SK-N-SH (cell line): ENCODE measurements at regions not wholly inside any gene's neighbourhood (a gene's known extent, or its start where the extent isn't known, plus 50 kb on each side); places are given as distances from the start of the nearest gene placed in this dataset.

Experiments used
- CTCF ChIA-PET: fragments of 300-600, 350-600 bp; formaldehyde crosslinking; extraction: SDS; loops from one replicate; lab custom pipeline; 2021; lab: Yijun Ruan, JAX
- POLR2A ChIA-PET: fragments of 350-600 bp; sonication (Branson Sonifier 250); formaldehyde crosslinking; extraction: SDS; loops from one replicate; lab custom pipeline; 2020; ENCODE audit warnings: antibody characterized with exemption, inconsistent platforms; lab: Yijun Ruan, JAX
- DNase-seq: peaks from one replicate; pipeline ENCODE4 v3.0.0; 2012
- H2AFZ ChIP-seq: fragments of 200-600 bp; sonication (generic); 2 replicates; pipeline ENCODE4 v1.8.1; 2016; ENCODE audit warnings: antibody characterized with exemption, mild to moderate bottlenecking, low read depth
- H3F3A ChIP-seq: fragments of 200-600 bp; sonication (generic); replicated peaks from 2 replicates; pipeline ENCODE3; 2016; ENCODE audit warnings: antibody characterized with exemption, mild to moderate bottlenecking; ENCODE audit not compliant: insufficient read depth
- H3K27ac ChIP-seq, 2 experiments: fragments of 200-500 bp in 1 of 2; fragments of 200-600 bp in 1 of 2; sonication (Bioruptor generic) in 1 of 2; sonication (generic), shearing (Covaris generic) in 1 of 2; 2 replicates each; pipeline versions ENCODE4 v1.5.1 to v1.6.1; 2014 to 2016; ENCODE audit warnings: low read depth in 2 of 2, inconsistent platforms in 1 of 2, low read length in 1 of 2, mild to moderate bottlenecking in 1 of 2, mixed read lengths in 1 of 2
- H3K27me3 ChIP-seq: fragments of 200-600 bp; sonication (generic), shearing (Covaris generic); 2 replicates; pipeline ENCODE4 v1.6.1; 2016; ENCODE audit warnings: mixed run types; ENCODE audit not compliant: insufficient read depth
- H3K36me3 ChIP-seq, 2 experiments: fragments of 200-500 bp in 1 of 2; fragments of 200-600 bp in 1 of 2; sonication (Bioruptor generic) in 1 of 2; sonication (generic) in 1 of 2; replicated peaks in 1 of 2; 2 replicates each; pipeline versions ENCODE3 to v1.5.1; 2014 to 2016; ENCODE audit warnings: low read length in 1 of 2, mild to moderate bottlenecking in 1 of 2; ENCODE audit not compliant: insufficient read depth in 2 of 2, control insufficient read depth in 1 of 2
- H3K4me1 ChIP-seq, 2 experiments: fragments of 200-500 bp in 1 of 2; fragments of 200-600 bp in 1 of 2; sonication (Bioruptor generic) in 1 of 2; sonication (generic), shearing (Covaris generic) in 1 of 2; 2 replicates each; pipeline versions ENCODE4 v1.5.1 to v1.6.1; 2014 to 2016; ENCODE audit warnings: low read depth in 1 of 2, low read length in 1 of 2, mixed run types in 1 of 2; ENCODE audit not compliant: insufficient read depth in 2 of 2, control insufficient read depth in 1 of 2
- H3K4me2 ChIP-seq: fragments of 200-600 bp; sonication (generic), shearing (Covaris generic); 2 replicates; pipeline ENCODE4 v1.6.1; 2017; ENCODE audit warnings: mixed run types
- H3K4me3 ChIP-seq, 2 experiments: fragments of 200-500 bp in 1 of 2; fragments of 200-600 bp in 1 of 2; sonication (Bioruptor generic) in 1 of 2; sonication (generic), shearing (Covaris generic) in 1 of 2; 2 replicates each; pipeline versions ENCODE4 v1.5.1 to v1.8.1; 2014 to 2016; ENCODE audit warnings: low read depth in 2 of 2, inconsistent platforms in 1 of 2, low read length in 1 of 2, mild to moderate bottlenecking in 1 of 2, mixed read lengths in 1 of 2, moderate library complexity in 1 of 2
- H3K79me2 ChIP-seq: fragments of 200-600 bp; sonication (generic); 2 replicates; pipeline ENCODE4 v1.8.1; 2017; ENCODE audit warnings: mild to moderate bottlenecking; ENCODE audit not compliant: insufficient read depth
- H3K9ac ChIP-seq: fragments of 200-600 bp; sonication (generic); 2 replicates; pipeline ENCODE4 v1.6.1; 2017; ENCODE audit warnings: mixed run types
- H3K9me2 ChIP-seq: fragments of 200-600 bp; sonication (generic); 2 replicates; pipeline ENCODE4 v1.6.1; 2017; ENCODE audit warnings: mixed run types
- H3K9me3 ChIP-seq: fragments of 200-600 bp; sonication (generic); 2 replicates; pipeline ENCODE4 v1.6.1; 2017; ENCODE audit warnings: mixed run types, mild to moderate bottlenecking, moderate library complexity
- H4K20me1 ChIP-seq: fragments of 200-600 bp; sonication (generic); 2 replicates; pipeline ENCODE4 v1.6.1; 2017; ENCODE audit warnings: mild to moderate bottlenecking, mixed run types; ENCODE audit not compliant: insufficient read depth
- CTCF ChIP-seq: fragments of 200-600 bp; sonication (generic); IDR thresholded peaks from 2 replicates; pipeline ENCODE4 v1.6.1; 2017; ENCODE audit warnings: antibody characterized with exemption, mild to moderate bottlenecking, moderate library complexity
- ELF1 ChIP-seq: IDR thresholded peaks from 2 replicates; pipeline ENCODE4 v1.4.0; 2012
- EP300 ChIP-seq, 2 experiments: IDR thresholded peaks; 2 replicates each; pipeline versions ENCODE4 v1.4.0 to v1.6.1; 2012; ENCODE audit warnings: borderline replicate concordance in 1 of 2, low read depth in 1 of 2, low read length in 1 of 2
- EZH2phosphoT487 ChIP-seq: fragments of 200-600 bp; sonication (generic); IDR thresholded peaks from 2 replicates; pipeline ENCODE4 v1.6.1; 2017; ENCODE audit warnings: low read depth, mixed run types, mild to moderate bottlenecking, antibody characterized with exemption, moderate library complexity, borderline replicate concordance
- FOXM1 ChIP-seq: IDR thresholded peaks from 2 replicates; pipeline ENCODE4 v1.4.0; 2012; ENCODE audit warnings: low read depth, mild to moderate bottlenecking
- IRF3 ChIP-seq: fragments of 150-350 bp; IDR thresholded peaks from 2 replicates; pipeline ENCODE4 v1.6.1; 2016; ENCODE audit warnings: mild to moderate bottlenecking, low read depth, low read length
- JUND ChIP-seq: IDR thresholded peaks from 2 replicates; pipeline ENCODE4 v1.4.0; 2012
- MAX ChIP-seq: IDR thresholded peaks from 2 replicates; pipeline ENCODE4 v1.4.0; 2012; ENCODE audit warnings: low read depth
- MXI1 ChIP-seq: IDR thresholded peaks from 2 replicates; pipeline ENCODE4 v1.6.1; 2012; ENCODE audit warnings: mild to moderate bottlenecking, low read depth, low read length, improper control_type of control experiment
- NFIC ChIP-seq: IDR thresholded peaks from 2 replicates; pipeline ENCODE4 v1.4.0; 2012; ENCODE audit warnings: borderline replicate concordance
- NRF1 ChIP-seq: IDR thresholded peaks from 2 replicates; pipeline ENCODE4 v1.6.1; 2012; ENCODE audit warnings: low read depth, mild to moderate bottlenecking, low read length
- PBX3 ChIP-seq: IDR thresholded peaks from 2 replicates; pipeline ENCODE4; 2012
- RAD21 ChIP-seq: IDR thresholded peaks from 2 replicates; pipeline ENCODE4 v1.6.1; 2012; ENCODE audit warnings: mild to moderate bottlenecking, low read length
- REST ChIP-seq: IDR thresholded peaks from 2 replicates; pipeline ENCODE4 v1.6.1; 2012; ENCODE audit warnings: mild to moderate bottlenecking, low read depth, low read length, moderate library complexity
- TEAD4 ChIP-seq: IDR thresholded peaks from 2 replicates; pipeline ENCODE4 v1.4.0; 2012; ENCODE audit warnings: mild to moderate bottlenecking, borderline replicate concordance; ENCODE audit not compliant: insufficient read depth
- USF1 ChIP-seq: IDR thresholded peaks from 2 replicates; pipeline ENCODE4 v1.4.0; 2012; ENCODE audit warnings: low read depth, borderline replicate concordance
- USF2 ChIP-seq: fragments of 150-350 bp; IDR thresholded peaks from 2 replicates; pipeline ENCODE4 v1.6.1; 2017; ENCODE audit warnings: antibody characterized with exemption, low read length, low read depth, borderline replicate concordance
- YY1 ChIP-seq: IDR thresholded peaks from 2 replicates; pipeline ENCODE4 v1.4.0; 2012; ENCODE audit warnings: low read depth, mild to moderate bottlenecking
- ZBTB33 ChIP-seq: IDR thresholded peaks from 2 replicates; pipeline ENCODE4 v1.4.0; 2012; ENCODE audit warnings: low read depth, borderline replicate concordance
- WGBS: methylation state at CpG from one replicate; pipeline ENCODE4 v1.1.6; 2017; ENCODE audit warnings: low lambda C conversion rate; 5-methylcytosine and 5-hydroxymethylcytosine counted together

- Histone ChIP-seq H3K4me3 (no peak overlapping the region), H3K9ac (no peak overlapping the region), H3K27ac (no peak overlapping the region), H3F3A (no peaks in the 10 kb centered on the region), H3K4me2 (no peak overlapping the region), H3K4me1 (no peaks in the 10 kb centered on the region), H3K36me3 (no peaks in the 10 kb centered on the region), H3K79me2 (no peaks in the 10 kb centered on the region), H3K27me3 (no peaks in the 10 kb centered on the region), H4K20me1 (no peaks in the 10 kb centered on the region), H2AFZ (no peak overlapping the region), H3K9me3 (no peaks in the 10 kb centered on the region), H3K9me2 (peaks cover 5% of the 10 kb centered on the region; the same call in 1 of the 2 replicates)
- 0% methylated on average over 3 of the region's 3 CpGs for WGBS
- CTCF ChIA-PET: no interaction called here
- no peak for TF ChIP-seq PBX3
- TF ChIP-seq MAX: no peak
- no peak for TF ChIP-seq ZBTB33
- TF ChIP-seq ELF1: no peak
- no peak for TF ChIP-seq CTCF
- TF ChIP-seq NFIC: no peak
- TF ChIP-seq MXI1: no peak
- no peak for TF ChIP-seq EP300 (IDR thresholded peaks at IDR 0.05; ENCODE audit: borderline replicate concordance in 1 of 2, low read depth in 1 of 2, low read length in 1 of 2)
- no peak for TF ChIP-seq USF2
- no peak for TF ChIP-seq RAD21
- TF ChIP-seq REST: no peak
- no peak for TF ChIP-seq FOXM1
- no peak for TF ChIP-seq USF1
- no peak for TF ChIP-seq YY1
- TF ChIP-seq JUND: no peak
- no peak for TF ChIP-seq EZH2phosphoT487
- no peak for TF ChIP-seq NRF1
- TF ChIP-seq TEAD4: no peak
- TF ChIP-seq IRF3: no peak
- POLR2A ChIA-PET: no interaction called here
- DNase-seq: no peak
Observed at GRCh38 chr4:30294295-30294694, 425.9 kb upstream of the PCDH7 start.
